ENCODE measurements at regions not wholly inside any gene's neighbourhood (a gene's known extent, or its start where the extent isn't known, plus 50 kb on each side); places are given as distances from the start of the nearest gene placed in this dataset.
"Not testable (repeated sequence)": the region's sequence is repeated elsewhere in the genome, so short reads cannot be mapped to it uniquely, and the experiment has no call there.

DNA sequence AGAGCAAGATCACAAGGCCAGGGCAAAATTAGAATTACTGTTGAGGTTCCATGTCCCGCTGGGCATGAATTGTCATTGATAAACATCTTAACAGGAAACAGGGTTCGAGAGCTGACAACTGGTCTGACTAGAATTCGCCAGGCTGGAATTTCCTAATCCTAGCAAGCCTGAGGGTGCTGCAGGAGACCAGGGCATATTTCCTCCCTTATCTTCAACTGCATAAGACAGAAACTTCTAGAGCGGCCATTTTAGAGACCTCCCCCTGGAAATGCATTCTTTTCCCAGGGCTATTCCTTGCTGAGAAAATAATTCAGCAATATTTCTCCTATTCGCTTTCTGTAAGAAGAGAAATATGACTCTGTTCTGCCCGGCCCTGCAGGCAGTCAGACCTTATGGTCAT lies 158.6 kb upstream of the CCN2 start:
- not testable (repeated sequence) for TF ChIP-seq GATA1 (IDR thresholded peaks at IDR 0.05; ENCODE audit: low read depth, low read length); POLR2A (IDR thresholded peaks at IDR 0.05; ENCODE audit: low read length)

Measured in erythroblast (primary cell).